Upper lobe of left lung (tissue), 4 donors: ENCODE measurements at regions not wholly inside any gene's neighbourhood (a gene's known extent, or its start where the extent isn't known, plus 50 kb on each side); places are given as distances from the start of the nearest gene placed in this dataset.

Source experiments
- EP300 ChIP-seq, 4 donors: sonication (generic); formaldehyde crosslinking; IDR thresholded peaks; one replicate each; pipeline ENCODE4 v1.5.1; 2017; ENCODE audit warnings: antibody characterized with exemption in 4 of 4, control low read depth in 2 of 4
- POLR2AphosphoS5 ChIP-seq, 2 donors: sonication (generic); formaldehyde crosslinking; IDR thresholded peaks; one replicate each; pipeline ENCODE4 v1.5.1; 2017; ENCODE audit warnings: antibody characterized with exemption in 2 of 2
- TF ChIP-seq, protein P1 (sequence below), 6 experiments: fragments of 450-650 bp in 4 of 6; fragments of 200-600 bp in 2 of 6; sonication (generic) in 2 of 6; IDR thresholded peaks; one replicate each; pipeline ENCODE4 v1.5.1; 2016 to 2019; ENCODE audit warnings: antibody characterized with exemption in 6 of 6

DNA sequence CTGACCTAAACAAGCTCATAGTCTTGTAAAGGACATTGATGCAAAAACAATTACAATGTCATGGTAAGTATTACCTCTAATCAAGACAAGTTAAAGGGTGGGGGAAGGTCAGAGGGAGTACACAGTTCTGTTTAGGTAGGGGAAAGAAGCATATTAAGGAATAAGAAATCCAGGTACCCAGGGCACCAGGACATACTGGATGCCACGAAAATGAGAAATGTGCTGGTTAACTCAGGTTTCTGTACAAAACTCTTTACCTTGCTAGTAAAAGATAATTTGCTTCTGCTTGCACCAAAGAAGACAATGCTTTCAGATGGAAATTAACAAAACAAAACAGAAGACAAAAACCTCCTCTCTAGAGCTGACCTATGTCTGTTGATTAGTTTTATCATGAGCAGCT lies 70.7 kb upstream of the MED13 start:
- TF ChIP-seq, protein P1, sequence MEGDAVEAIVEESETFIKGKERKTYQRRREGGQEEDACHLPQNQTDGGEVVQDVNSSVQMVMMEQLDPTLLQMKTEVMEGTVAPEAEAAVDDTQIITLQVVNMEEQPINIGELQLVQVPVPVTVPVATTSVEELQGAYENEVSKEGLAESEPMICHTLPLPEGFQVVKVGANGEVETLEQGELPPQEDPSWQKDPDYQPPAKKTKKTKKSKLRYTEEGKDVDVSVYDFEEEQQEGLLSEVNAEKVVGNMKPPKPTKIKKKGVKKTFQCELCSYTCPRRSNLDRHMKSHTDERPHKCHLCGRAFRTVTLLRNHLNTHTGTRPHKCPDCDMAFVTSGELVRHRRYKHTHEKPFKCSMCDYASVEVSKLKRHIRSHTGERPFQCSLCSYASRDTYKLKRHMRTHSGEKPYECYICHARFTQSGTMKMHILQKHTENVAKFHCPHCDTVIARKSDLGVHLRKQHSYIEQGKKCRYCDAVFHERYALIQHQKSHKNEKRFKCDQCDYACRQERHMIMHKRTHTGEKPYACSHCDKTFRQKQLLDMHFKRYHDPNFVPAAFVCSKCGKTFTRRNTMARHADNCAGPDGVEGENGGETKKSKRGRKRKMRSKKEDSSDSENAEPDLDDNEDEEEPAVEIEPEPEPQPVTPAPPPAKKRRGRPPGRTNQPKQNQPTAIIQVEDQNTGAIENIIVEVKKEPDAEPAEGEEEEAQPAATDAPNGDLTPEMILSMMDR (IDR thresholded peaks at IDR 0.05) = no peak
- TF ChIP-seq POLR2AphosphoS5 (IDR thresholded peaks at IDR 0.05) (no peak), EP300 (IDR thresholded peaks at IDR 0.05) (no peak)
